Osteocyte (in vitro differentiated cells): ENCODE measurements at regions not wholly inside any gene's neighbourhood (a gene's known extent, or its start where the extent isn't known, plus 50 kb on each side); places are given as distances from the start of the nearest gene placed in this dataset.

Experiments
- DNase-seq: peaks from one replicate; pipeline ENCODE4 v3.0.0; 2021; ENCODE audit warnings: mixed read lengths; ENCODE audit not compliant: unreplicated experiment; ENCODE audit errors: extremely low spot score
- H3K27ac Mint-ChIP-seq: one replicate; pipeline ENCODE4 v1.8.0; 2021; ENCODE audit warnings: mild to moderate bottlenecking, mixed read lengths; ENCODE audit not compliant: unreplicated experiment
- H3K27me3 Mint-ChIP-seq: one replicate; pipeline ENCODE4 v1.8.0; 2021; ENCODE audit warnings: mixed read lengths; ENCODE audit not compliant: unreplicated experiment
- H3K36me3 Mint-ChIP-seq: one replicate; pipeline ENCODE4 v1.8.0; 2021; ENCODE audit warnings: mixed read lengths; ENCODE audit not compliant: unreplicated experiment
- H3K4me1 Mint-ChIP-seq: one replicate; pipeline ENCODE4 v1.8.0; 2021; ENCODE audit warnings: mixed read lengths; ENCODE audit not compliant: unreplicated experiment
- H3K4me3 Mint-ChIP-seq: one replicate; pipeline ENCODE4 v1.8.0; 2021; ENCODE audit warnings: mild to moderate bottlenecking, moderate library complexity, mixed read lengths; ENCODE audit not compliant: unreplicated experiment
- H3K9me3 Mint-ChIP-seq: one replicate; pipeline ENCODE4 v1.8.0; 2021; ENCODE audit warnings: mixed read lengths; ENCODE audit not compliant: unreplicated experiment
- CTCF ChIP-seq: fragments of 200-600 bp; sonication (generic); IDR thresholded peaks from 2 replicates; pipeline ENCODE4 v1.5.0; 2021; ENCODE audit warnings: antibody characterized with exemption, mild to moderate bottlenecking, moderate library complexity

- Mint-ChIP-seq H3K27me3 (peaks cover 6% of the 10 kb centered on the region), H3K4me3 (no peak overlapping the region), H3K9me3 (no peaks in the 10 kb centered on the region), H3K4me1 (peaks cover 3% of the 10 kb centered on the region), H3K27ac (no peak overlapping the region), H3K36me3 (no peaks in the 10 kb centered on the region)
- TF ChIP-seq CTCF, result no peak
- no peak for DNase-seq
Observed at GRCh38 chr10:28781296-28781695, 104.0 kb downstream of the BAMBI start.

- Mint-ChIP-seq H3K27me3 (peaks cover 16% of the 10 kb centered on the region), H3K9me3 (no peaks in the 10 kb centered on the region), H3K4me1 (peaks cover 3% of the 10 kb centered on the region), H3K36me3 (no peaks in the 10 kb centered on the region), H3K4me3 (no peak overlapping the region), H3K27ac (no peak overlapping the region)
- no peak for DNase-seq
- no peak for TF ChIP-seq CTCF
Observed at GRCh38 chr10:28783087-28783486, 105.8 kb downstream of the BAMBI start.

DNA sequence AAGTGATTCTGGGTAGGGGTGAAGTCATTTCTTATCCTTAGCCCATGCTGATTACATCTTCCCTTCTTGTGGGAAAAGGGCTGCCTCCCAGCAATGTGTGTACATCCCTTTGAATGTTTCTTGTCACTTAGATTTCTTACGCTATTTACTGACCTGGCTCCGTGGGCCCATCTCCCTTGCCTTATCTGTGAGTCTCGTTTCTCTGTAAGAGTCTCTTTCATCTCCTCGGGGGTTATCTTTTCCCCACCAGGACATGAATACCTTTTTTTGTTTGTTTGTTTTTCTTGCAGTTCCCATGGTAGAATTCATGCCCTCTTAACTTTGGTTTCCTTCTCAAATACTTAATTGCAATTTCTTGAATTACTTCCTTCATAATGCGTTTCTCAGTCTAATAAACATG is 107.7 kb downstream of the BAMBI start:
- Mint-ChIP-seq H3K4me3 (no peak overlapping the region), H3K4me1 (peaks cover 3% of the 10 kb centered on the region), H3K27ac (no peak overlapping the region), H3K36me3 (no peaks in the 10 kb centered on the region), H3K27me3 (peaks cover 34% of the 10 kb centered on the region), H3K9me3 (no peaks in the 10 kb centered on the region)
- no peak for DNase-seq
- no peak for TF ChIP-seq CTCF

DNA sequence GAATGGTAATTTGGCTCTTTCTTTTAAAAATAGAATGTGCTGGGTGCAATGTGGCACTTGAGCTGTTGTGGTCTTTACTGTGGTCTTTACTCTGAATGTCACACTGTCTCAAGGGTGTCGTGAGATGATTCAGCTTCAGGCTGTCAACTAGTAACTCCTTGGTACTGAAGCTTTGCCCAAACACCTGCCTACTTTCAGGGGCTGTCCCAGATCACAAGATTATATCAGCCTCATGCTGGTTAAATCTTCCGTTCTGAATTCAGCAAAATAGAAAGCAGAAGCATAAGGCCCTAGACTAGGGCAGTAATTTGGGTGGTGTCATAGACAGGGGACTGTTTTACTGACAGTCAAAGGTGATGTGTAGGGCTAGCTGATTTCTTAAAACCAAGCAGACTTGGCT is 110.9 kb downstream of the BAMBI start:
- Mint-ChIP-seq H3K36me3 (no peaks in the 10 kb centered on the region), H3K4me1 (peaks cover under 1% of the 10 kb centered on the region), H3K27me3 (peaks cover 40% of the 10 kb centered on the region), H3K9me3 (no peaks in the 10 kb centered on the region), H3K4me3 (no peak overlapping the region), H3K27ac (no peak overlapping the region)
- TF ChIP-seq CTCF, result no peak
- no peak for DNase-seq

DNA sequence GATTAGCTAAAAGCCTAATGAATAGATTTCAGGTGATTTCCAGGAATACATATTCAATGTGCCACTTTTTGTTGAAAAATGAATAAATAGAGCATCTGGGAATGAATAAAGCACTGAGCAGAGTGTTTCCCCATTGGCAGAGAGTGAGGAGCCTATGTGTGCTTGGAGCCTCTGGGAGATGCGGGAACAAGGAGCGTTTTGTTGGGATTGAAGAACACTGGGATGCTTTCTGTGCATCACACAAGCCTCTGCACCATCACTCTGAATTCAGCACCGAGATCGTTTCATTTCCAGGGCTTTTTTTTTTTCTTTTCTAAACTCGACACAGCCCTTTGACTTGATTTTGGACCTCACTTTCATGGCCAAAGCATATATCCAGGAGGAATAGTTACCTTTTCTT is 111.4 kb downstream of the BAMBI start:
- H3K4me1 Mint-ChIP-seq, result no peaks in the 10 kb centered on the region
- TF ChIP-seq CTCF, result no peak
- no peak overlapping the region for H3K27ac Mint-ChIP-seq
- peaks cover 40% of the 10 kb centered on the region for H3K27me3 Mint-ChIP-seq
- no peak for DNase-seq
- no peaks in the 10 kb centered on the region for H3K36me3 Mint-ChIP-seq
- H3K4me3 Mint-ChIP-seq, result no peak overlapping the region
- no peaks in the 10 kb centered on the region for H3K9me3 Mint-ChIP-seq
